ENCODE measurements at regions not wholly inside any gene's neighbourhood (a gene's known extent, or its start where the extent isn't known, plus 50 kb on each side); places are given as distances from the start of the nearest gene placed in this dataset.
A peak's percentile ranks its signal among the peaks of the same experiment; 100 is the strongest.

DNA sequence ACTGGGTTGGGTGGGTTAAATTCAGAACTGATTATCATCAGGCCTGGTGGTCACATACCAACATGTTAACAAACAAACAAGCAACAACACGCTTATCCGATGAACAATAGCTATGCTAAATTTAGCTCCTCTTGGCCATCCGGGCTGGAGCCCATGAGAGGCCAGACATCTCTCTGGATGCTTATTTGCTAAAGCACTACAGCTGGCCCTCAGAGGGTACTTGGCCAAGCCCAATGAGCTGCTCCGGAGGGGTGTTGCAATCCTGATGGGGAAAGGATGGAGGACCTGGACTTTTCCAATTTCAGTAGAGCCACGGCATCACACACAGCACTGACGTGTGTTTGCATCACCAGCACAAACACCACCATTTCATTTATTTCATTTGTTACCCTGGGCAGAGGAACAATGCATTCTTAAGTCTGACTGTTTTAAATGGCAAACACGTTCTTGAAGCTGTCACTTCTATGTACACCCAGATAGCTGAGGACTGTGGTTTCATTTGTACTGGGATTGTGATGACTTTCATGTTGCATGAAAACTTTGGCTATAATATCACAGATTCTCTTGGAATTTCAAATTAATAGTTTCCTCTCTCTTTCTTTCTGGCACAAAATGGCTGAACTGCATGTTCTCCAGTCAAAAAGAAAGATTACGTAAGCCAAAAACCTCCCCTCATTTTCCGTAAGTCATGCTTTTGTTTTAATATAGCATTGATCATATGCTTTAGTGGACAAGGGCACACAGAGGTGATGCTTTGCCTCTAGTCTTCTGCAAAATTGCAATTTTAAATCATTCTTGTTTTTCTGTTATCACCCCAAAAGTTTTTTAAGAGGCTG, 359.8 kb upstream of the KAZN start:
- TF ChIP-seq, protein P1, sequence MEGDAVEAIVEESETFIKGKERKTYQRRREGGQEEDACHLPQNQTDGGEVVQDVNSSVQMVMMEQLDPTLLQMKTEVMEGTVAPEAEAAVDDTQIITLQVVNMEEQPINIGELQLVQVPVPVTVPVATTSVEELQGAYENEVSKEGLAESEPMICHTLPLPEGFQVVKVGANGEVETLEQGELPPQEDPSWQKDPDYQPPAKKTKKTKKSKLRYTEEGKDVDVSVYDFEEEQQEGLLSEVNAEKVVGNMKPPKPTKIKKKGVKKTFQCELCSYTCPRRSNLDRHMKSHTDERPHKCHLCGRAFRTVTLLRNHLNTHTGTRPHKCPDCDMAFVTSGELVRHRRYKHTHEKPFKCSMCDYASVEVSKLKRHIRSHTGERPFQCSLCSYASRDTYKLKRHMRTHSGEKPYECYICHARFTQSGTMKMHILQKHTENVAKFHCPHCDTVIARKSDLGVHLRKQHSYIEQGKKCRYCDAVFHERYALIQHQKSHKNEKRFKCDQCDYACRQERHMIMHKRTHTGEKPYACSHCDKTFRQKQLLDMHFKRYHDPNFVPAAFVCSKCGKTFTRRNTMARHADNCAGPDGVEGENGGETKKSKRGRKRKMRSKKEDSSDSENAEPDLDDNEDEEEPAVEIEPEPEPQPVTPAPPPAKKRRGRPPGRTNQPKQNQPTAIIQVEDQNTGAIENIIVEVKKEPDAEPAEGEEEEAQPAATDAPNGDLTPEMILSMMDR (IDR thresholded peaks at IDR 0.05): no peak
- TF ChIP-seq POLR2A (IDR thresholded peaks at IDR 0.05; ENCODE audit: low read depth) (no peak), POLR2AphosphoS5 (IDR thresholded peaks at IDR 0.05) (peak; percentile 54 to 60)
